Epithelial cell of esophagus (primary cell): ENCODE measurements at regions not wholly inside any gene's neighbourhood (a gene's known extent, or its start where the extent isn't known, plus 50 kb on each side); places are given as distances from the start of the nearest gene placed in this dataset.

ENCODE experiments used
- DNase-seq: peaks from one replicate; pipeline ENCODE4 v3.0.0; 2010; ENCODE audit warnings: low read depth
- H3K4me3 ChIP-seq: 2 replicates; pipeline ENCODE4 v1.5.1; 2011; ENCODE audit warnings: mild to moderate bottlenecking, low read length, control low read depth
- TF ChIP-seq, protein P1 (sequence below): IDR thresholded peaks from 2 replicates; pipeline ENCODE4 v1.5.1; 2011; ENCODE audit warnings: low read depth, mild to moderate bottlenecking, low read length, control low read depth, inconsistent platforms; ENCODE audit not compliant: insufficient read depth; ENCODE audit errors: missing control alignments

DNA sequence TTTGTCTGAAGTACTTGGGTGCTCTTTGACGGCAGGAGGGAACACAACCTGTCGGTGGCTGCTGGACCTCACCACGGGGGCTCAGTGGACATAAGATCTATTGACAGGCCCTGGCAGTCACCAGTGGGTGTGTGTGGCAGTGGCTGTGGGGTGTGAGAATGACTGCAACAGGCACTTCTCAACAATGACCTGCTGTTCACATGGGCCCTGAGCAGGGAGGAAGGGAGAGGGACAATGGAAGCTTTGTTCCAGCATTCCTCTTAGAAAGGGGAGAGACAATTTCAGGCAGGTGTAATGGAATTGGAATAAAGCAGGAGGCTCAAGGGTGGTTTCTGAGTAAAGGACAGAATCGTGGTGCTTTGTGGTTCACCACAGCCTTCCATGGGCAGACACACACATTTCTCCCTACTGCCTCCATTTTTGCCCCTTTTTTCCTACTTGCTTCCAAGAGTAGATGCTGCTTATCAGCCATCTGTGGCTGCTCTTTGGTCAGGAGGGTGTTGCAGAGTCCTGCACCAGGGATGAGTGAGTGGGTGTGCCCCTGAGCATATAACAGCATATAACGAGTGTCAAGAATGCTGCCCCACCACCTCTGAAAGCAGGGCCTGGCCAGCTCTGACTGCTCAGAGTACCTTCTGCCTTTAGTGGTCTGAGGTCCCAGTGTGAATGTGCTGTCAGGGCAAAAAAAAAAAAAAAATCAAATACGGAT is 267.7 kb downstream of the RASSF9 start:
- H3K4me3 ChIP-seq = no peak overlapping the region
- DNase-seq = peak; percentile 32
- TF ChIP-seq, protein P1, sequence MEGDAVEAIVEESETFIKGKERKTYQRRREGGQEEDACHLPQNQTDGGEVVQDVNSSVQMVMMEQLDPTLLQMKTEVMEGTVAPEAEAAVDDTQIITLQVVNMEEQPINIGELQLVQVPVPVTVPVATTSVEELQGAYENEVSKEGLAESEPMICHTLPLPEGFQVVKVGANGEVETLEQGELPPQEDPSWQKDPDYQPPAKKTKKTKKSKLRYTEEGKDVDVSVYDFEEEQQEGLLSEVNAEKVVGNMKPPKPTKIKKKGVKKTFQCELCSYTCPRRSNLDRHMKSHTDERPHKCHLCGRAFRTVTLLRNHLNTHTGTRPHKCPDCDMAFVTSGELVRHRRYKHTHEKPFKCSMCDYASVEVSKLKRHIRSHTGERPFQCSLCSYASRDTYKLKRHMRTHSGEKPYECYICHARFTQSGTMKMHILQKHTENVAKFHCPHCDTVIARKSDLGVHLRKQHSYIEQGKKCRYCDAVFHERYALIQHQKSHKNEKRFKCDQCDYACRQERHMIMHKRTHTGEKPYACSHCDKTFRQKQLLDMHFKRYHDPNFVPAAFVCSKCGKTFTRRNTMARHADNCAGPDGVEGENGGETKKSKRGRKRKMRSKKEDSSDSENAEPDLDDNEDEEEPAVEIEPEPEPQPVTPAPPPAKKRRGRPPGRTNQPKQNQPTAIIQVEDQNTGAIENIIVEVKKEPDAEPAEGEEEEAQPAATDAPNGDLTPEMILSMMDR = no peak

DNA sequence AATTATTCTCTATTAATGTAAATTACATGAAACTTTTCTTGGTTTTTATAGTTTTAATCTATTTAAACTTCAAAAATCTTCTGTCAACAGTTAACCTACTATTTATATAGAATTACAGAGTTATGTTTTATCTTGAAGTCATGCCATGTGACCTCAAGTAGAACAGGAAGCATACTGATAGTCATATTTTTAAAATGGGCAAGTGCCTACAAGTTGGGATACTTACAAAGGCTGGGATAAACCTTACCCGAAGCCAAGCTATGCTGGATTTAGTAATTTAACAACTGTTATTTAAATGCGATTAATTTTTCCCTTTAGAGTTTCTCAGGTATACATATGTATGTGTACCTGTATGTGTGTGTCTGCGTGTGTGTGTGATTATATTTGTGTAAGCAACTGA is 266.9 kb downstream of the RASSF9 start:
- no peak overlapping the region for H3K4me3 ChIP-seq
- peak; percentile 71 for DNase-seq
- TF ChIP-seq, protein P1 = no peak

DNA sequence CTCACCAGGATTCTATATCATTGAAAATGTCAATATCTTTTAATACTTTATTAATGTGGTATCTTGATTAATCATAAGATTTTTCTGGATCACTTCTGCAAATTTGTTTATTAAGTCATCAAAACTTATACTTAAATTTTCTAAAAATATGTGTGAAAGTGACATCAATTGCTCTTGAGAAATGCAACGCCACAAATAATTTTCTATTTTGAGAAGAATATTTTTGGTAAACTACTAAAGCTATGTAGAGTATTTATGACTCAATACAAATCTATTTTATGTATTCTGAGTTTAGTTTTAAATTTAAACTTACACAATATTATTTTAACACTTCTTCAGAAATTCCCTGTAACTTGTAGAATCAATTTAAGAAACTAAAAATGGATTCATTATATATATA is 263.3 kb downstream of the RASSF9 start:
- TF ChIP-seq, protein P1 = no peak

DNA sequence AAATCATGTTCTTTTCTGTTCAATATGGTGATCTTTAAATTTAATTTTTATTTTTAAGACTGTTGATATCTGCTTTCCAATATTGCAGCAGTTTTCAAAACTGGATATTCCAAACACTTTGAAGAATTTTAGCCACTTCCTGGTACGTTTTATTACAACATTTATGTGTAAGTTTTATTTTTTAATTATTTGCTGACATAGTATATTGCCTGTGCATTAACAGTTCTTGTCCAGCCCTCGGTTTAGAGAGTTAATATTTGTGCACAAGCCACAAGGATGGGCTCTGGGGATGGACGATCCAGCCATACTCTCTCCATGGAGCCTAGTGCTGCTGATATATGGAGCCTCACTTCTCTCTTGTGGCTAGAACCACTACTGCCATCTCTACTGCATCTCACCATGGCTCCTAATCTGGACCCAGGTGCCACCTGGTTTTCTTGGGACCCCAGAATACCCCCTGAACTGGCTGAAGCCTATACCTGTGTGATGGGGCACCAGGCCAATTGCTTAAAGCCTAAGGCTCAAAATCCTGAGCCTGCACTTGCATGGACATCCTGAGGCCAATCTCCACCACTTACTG is 262.5 kb downstream of the RASSF9 start:
- TF ChIP-seq, protein P1 = no peak
- no peak for DNase-seq

More for the DNA sequence above, 263.3 kb downstream of the RASSF9 start:
- no peak overlapping the region for H3K4me3 ChIP-seq
- DNase-seq = no peak

DNA sequence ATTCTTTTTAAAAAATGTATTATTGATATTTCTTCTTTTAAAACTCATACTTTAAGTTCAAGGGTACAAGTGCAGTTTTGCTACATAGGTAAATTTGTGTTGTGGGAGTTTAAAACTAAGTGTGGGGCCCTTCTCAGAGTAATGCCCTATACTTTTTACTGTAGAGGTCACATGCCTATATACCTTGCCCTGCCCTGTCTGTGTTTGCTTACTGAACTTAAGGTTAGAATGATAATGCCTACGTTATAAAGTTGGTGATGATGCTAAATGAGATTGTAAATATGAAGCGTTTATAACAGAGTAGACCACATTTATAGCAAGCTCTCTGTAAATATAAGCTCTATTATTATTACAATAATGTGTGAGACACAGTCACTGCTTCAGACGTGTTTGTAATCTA is 261.9 kb downstream of the RASSF9 start:
- no peak for DNase-seq
- H3K4me3 ChIP-seq = no peak overlapping the region
- TF ChIP-seq, protein P1 = no peak

More for the DNA sequence above, 262.5 kb downstream of the RASSF9 start:
- no peak overlapping the region for H3K4me3 ChIP-seq

GRCh38 chr12:85575120-85576096 is 260.8 kb downstream of the RASSF9 start:
- no peak overlapping the region for H3K4me3 ChIP-seq
- TF ChIP-seq, protein P1 = peak; percentile 84
- DNase-seq = peak; percentile 71
